ENCODE measurements at regions not wholly inside any gene's neighbourhood (a gene's known extent, or its start where the extent isn't known, plus 50 kb on each side); places are given as distances from the start of the nearest gene placed in this dataset.

DNA sequence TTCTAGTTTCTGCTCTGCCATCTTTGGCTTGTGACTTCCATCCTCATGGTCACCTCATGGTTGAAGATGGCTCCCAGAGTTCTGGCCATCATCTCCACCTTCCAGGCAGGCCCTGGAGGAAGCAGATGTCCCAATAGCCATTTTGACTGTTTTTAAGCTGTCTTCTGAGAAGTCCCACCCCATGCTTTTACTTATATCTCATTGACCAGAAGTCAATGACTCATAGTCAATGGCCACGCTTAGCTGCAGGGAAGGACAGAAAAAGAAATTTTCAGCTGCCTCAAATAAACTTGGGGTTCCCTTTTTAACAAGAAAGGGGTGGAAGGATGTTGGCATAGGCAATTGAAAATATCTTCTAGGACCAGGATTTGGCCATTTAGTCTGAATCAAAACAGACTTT, 168.1 kb downstream of the AACS start:
- Mint-ChIP-seq H3K4me1 (no peaks in the 10 kb centered on the region), H3K9me3 (no peaks in the 10 kb centered on the region), H3K27me3 (peaks cover 40% of the 10 kb centered on the region), H3K4me3 (no peak overlapping the region), H3K36me3 (ENCODE audit: insufficient read depth) (no peaks in the 10 kb centered on the region), H3K27ac (ENCODE audit: low read depth) (no peak overlapping the region)
- ATAC-seq (replicated peaks; ENCODE audit: extremely low read depth, poor library complexity, severe bottlenecking) (no peak), DNase-seq (ENCODE audit: low spot score in 2 of 2) (no peak)

DNA sequence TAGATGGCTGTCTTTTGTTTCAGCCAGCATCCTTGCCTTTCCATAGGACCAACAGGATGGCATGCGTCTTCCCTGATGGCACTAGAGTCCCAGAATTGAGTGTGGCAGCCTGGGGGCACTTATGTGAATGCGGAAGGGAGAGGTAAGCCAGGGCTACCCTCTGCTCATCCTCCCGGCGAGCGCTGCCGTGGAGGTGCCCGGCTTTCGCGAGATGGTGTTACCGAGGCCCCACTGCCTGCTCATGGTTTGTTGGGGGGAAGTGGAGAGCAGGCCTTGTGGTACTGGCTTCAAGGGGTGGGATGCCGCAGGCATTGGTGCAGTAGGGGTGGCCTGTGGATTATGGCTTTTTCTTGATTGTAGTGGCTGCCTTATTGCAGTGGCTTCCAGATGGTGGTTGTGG, 174.3 kb downstream of the AACS start:
- no peak for DNase-seq (ENCODE audit: low spot score in 2 of 2)
- Mint-ChIP-seq H3K27me3 (peaks cover 58% of the 10 kb centered on the region), H3K4me3 (no peak overlapping the region), H3K27ac (ENCODE audit: low read depth) (no peak overlapping the region), H3K36me3 (ENCODE audit: insufficient read depth) (no peaks in the 10 kb centered on the region), H3K4me1 (no peaks in the 10 kb centered on the region), H3K9me3 (no peaks in the 10 kb centered on the region)
- ATAC-seq (replicated peaks; ENCODE audit: extremely low read depth, poor library complexity, severe bottlenecking): no peak

DNA sequence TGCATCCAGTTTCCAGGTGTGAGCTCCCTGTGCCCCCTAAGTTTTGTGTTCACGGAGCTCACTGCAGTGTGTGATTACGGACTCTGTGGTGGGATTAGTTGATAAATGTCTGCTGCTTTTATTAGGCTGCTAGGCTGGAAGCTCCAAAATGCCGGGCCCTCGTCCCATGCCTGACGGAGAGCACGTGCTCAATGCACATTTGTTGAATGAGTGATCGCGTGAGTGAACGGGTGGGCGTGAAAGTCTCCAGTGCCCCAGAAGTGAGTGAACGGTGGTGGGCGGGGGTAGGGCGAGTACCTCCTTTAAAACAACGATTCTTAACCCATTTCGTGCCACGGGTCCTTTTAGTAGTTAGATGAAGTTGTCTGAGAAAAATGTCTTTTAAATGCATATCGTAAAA, 175.5 kb downstream of the AACS start:
- no peaks in the 10 kb centered on the region for H3K4me1 Mint-ChIP-seq
- no peaks in the 10 kb centered on the region for H3K36me3 Mint-ChIP-seq (ENCODE audit: insufficient read depth)
- no peak overlapping the region for H3K4me3 Mint-ChIP-seq
- no peak for ATAC-seq (replicated peaks; ENCODE audit: extremely low read depth, poor library complexity, severe bottlenecking)
- peaks cover 54% of the 10 kb centered on the region for H3K27me3 Mint-ChIP-seq
- no peaks in the 10 kb centered on the region for H3K9me3 Mint-ChIP-seq
- H3K27ac Mint-ChIP-seq (ENCODE audit: low read depth): no peak overlapping the region
- no peak for DNase-seq (ENCODE audit: low spot score in 2 of 2)

DNA sequence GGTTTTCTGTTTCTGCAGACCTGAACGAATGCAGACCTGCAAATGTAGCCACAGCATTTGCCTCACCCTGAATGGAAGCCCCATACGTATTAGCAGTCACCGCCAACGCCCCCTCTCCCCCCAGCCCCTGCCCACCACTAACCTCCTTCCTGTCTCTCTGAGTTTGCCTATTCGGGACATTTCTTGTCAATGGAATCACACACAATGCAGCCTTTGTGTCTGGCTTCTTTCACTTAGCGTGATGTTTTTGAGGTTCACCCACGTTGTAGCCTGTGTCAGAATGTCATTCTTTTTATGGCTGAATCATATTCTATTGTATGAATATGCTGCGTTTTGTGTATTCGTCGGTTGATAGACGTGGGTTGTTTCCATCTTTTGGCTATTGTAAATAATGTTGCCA, 178.6 kb downstream of the AACS start:
- no peak for DNase-seq (ENCODE audit: low spot score in 2 of 2)
- no peak for ATAC-seq (replicated peaks; ENCODE audit: extremely low read depth, poor library complexity, severe bottlenecking)
- Mint-ChIP-seq H3K4me1 (no peaks in the 10 kb centered on the region), H3K27ac (ENCODE audit: low read depth) (no peak overlapping the region), H3K27me3 (peaks cover 61% of the 10 kb centered on the region), H3K36me3 (ENCODE audit: insufficient read depth) (no peaks in the 10 kb centered on the region), H3K9me3 (no peaks in the 10 kb centered on the region), H3K4me3 (no peak overlapping the region)

DNA sequence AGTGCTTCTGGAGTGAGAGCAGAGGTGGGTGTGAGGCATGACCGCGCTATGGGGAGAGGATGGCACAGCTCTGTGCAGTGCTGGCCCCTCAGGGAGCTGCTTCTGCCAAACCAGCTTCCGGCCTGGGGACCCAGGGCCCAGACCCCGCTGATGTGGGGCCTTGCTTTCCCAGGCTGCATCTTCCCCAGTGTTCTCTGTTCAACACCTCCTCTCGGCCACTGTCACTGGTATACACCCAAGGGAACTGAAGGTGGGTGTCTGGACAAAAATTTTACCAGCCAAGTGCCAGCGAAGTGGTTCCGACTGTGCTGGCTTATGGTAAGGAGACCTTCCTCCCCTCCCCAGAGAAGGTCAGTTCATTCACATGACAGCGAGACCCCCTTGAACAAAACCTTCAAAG, 179.1 kb downstream of the AACS start:
- no peaks in the 10 kb centered on the region for H3K4me1 Mint-ChIP-seq
- H3K27me3 Mint-ChIP-seq: peaks cover 59% of the 10 kb centered on the region
- no peak overlapping the region for H3K27ac Mint-ChIP-seq (ENCODE audit: low read depth)
- no peaks in the 10 kb centered on the region for H3K36me3 Mint-ChIP-seq (ENCODE audit: insufficient read depth)
- no peak overlapping the region for H3K4me3 Mint-ChIP-seq
- no peak for DNase-seq (ENCODE audit: low spot score in 2 of 2)
- ATAC-seq (replicated peaks; ENCODE audit: extremely low read depth, poor library complexity, severe bottlenecking): no peak
- H3K9me3 Mint-ChIP-seq: no peaks in the 10 kb centered on the region

DNA sequence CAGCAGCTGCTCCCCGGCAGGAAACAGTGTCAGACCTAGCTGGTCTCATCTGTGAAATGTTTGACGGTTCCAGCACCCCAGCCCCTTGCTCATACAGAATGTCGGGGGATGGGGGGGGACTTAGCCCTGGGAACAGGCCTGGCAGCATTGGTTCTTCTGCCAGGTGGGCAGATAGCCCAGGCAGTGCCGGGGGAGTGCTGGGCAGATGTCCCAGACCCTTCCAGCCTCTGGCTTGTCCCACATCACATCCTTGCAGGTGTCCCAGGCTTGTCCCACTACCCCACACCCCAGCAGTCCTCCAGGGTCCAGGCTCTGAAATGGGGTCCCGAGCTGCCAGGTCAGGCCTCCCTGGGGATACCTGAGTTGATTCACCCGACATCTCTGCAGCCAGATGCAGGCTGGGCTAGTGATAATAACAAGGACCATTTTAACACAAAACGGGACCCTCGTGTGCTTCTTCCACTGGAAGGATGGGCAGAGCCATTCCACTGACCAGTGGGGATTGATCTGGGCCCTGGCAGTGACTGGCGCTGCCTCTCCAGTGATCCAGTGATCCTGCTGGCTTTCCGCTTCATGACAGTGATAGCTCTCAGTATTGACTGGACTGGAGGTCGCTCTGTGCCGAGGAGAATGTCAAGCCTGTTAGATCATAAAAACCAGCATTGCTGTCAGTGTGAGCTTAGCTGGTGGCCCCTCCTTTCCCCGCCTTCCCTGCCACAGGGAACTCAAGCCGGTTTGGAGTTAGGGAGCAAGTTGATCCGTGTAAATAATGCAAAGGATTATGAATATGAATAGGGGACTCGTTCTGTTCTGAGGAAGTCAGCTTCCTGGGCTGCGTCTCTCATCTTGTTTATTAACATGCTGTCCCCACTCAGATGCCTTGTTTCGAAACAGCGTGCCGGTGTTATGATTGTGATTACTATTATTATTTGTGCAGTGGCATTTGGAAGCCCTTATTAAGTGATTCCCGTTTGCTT, 180.6 kb downstream of the AACS start:
- H3K9me3 Mint-ChIP-seq: no peaks in the 10 kb centered on the region
- no peaks in the 10 kb centered on the region for H3K36me3 Mint-ChIP-seq (ENCODE audit: insufficient read depth)
- H3K27me3 Mint-ChIP-seq: peaks cover 49% of the 10 kb centered on the region
- no peak overlapping the region for H3K27ac Mint-ChIP-seq (ENCODE audit: low read depth)
- H3K4me1 Mint-ChIP-seq: no peaks in the 10 kb centered on the region
- DNase-seq (ENCODE audit: low spot score in 2 of 2) (no peak), ATAC-seq (replicated peaks; ENCODE audit: extremely low read depth, poor library complexity, severe bottlenecking) (no peak)
- H3K4me3 Mint-ChIP-seq: no peak overlapping the region

DNA sequence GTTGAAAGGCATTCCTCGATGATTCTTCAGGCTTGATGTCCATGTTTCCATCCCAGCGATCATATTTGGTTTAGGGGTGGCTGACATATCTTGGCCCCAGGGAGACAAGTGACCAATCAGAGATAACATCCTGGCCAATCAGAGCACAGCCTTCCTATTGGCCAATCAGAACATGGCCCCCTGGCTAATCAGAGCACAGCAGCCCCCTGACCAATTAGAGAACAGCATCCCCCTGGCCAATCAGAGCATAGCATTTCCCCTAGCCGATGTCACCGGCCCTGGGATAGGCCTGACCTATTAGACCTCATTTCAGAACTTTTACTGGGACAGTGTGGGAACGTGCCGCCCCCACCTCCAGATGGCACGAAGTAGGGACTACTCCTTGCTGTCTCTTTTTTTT, 182.2 kb downstream of the AACS start:
- H3K4me3 Mint-ChIP-seq: no peak overlapping the region
- peaks cover 38% of the 10 kb centered on the region for H3K27me3 Mint-ChIP-seq
- no peaks in the 10 kb centered on the region for H3K4me1 Mint-ChIP-seq

DNA sequence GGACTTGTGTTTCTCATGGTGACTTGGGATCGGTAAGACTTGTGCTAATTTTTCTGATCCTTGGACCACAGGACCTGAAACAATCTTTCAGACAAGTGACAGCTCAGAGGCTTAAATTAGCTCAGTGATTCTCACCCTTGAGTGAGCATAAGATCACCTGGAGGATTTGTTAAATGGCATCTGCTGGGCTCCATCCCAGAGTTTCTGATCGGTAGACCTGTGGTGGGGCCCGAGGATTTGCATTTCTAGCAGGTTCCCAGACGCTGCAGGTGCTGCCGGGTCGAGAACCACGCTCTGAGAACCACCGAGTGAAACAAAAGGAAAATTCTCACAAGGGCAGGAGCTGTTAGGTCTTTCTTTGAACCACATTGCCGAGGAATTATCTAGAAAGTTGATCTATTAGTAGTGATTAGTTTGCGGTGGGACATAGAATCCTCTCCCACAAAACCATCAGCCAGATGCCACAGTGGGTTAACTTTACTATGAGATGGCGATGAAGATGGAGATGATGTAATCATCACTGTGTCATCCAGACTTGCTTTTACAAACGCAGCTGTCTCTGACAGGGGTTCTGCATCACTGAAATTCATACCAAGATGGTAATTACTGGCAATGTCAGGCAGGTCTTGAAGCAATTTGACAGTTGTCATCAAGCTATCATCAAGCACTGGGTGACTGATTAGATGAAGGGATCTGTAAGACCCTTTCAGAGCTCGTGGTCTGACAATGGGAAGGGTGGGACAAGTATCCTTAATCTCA, 184.0 kb downstream of the AACS start:
- no peak for DNase-seq (ENCODE audit: low spot score in 2 of 2)
- Mint-ChIP-seq H3K4me1 (no peaks in the 10 kb centered on the region), H3K4me3 (no peak overlapping the region), H3K27me3 (peaks cover 39% of the 10 kb centered on the region), H3K9me3 (no peaks in the 10 kb centered on the region), H3K27ac (ENCODE audit: low read depth) (no peak overlapping the region), H3K36me3 (ENCODE audit: insufficient read depth) (no peaks in the 10 kb centered on the region)
- ATAC-seq (replicated peaks; ENCODE audit: extremely low read depth, poor library complexity, severe bottlenecking): no peak

More for the DNA sequence above, 182.2 kb downstream of the AACS start:
- ATAC-seq (replicated peaks; ENCODE audit: extremely low read depth, poor library complexity, severe bottlenecking) (no peak), DNase-seq (ENCODE audit: low spot score in 2 of 2) (no peak)
- Mint-ChIP-seq H3K9me3 (no peaks in the 10 kb centered on the region), H3K36me3 (ENCODE audit: insufficient read depth) (no peaks in the 10 kb centered on the region), H3K27ac (ENCODE audit: low read depth) (no peak overlapping the region)

DNA sequence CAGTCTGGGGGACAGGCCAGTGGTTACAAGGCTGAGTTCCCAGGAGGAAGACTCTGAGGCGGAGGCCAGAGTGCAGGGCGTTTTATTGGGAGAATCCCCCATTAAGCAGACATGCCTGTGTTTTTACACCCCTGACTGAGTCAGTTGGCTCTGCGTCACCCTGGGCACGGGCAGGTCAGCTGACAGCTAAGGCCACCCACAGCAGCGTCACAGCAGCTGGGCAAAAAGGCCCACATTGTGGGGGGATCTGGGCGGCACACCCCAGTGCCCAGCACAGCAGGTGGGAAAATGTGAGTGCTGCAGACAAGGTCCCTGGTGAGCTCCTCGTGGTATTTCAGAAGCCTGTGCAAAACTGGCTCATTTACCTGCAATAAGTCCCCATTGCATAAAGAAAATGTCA, 184.7 kb downstream of the AACS start:
- DNase-seq (ENCODE audit: low spot score in 2 of 2) (no peak), ATAC-seq (replicated peaks; ENCODE audit: extremely low read depth, poor library complexity, severe bottlenecking) (no peak)
- Mint-ChIP-seq H3K9me3 (no peaks in the 10 kb centered on the region), H3K4me1 (no peaks in the 10 kb centered on the region), H3K27ac (ENCODE audit: low read depth) (no peak overlapping the region), H3K36me3 (ENCODE audit: insufficient read depth) (no peaks in the 10 kb centered on the region), H3K27me3 (peaks cover 39% of the 10 kb centered on the region), H3K4me3 (no peak overlapping the region)

DNA sequence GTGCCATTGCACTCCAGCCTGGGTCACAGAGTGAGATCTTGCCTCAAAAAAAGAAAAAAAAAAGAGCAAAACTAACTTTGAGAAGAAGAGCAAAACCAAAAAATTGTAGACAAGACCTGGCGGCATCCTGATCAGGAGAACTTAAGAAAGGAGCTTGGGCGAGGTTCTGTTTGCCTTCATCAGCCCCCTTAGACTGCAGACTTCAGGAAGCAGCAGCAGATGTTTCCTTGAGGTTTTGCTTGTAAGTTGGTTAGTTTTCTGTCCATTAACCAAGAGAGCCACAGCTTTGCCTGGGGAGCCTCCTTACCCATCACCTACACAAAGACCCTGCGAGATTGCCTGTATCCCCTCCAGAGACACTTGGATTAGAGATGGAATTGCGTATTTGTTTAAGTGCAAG, 189.0 kb downstream of the AACS start:
- H3K9me3 Mint-ChIP-seq: no peaks in the 10 kb centered on the region
- no peaks in the 10 kb centered on the region for H3K4me1 Mint-ChIP-seq
- ATAC-seq (replicated peaks; ENCODE audit: extremely low read depth, poor library complexity, severe bottlenecking) (no peak), DNase-seq (ENCODE audit: low spot score in 2 of 2) (no peak)
- peaks cover 34% of the 10 kb centered on the region for H3K27me3 Mint-ChIP-seq
- H3K27ac Mint-ChIP-seq (ENCODE audit: low read depth): no peak overlapping the region
- H3K4me3 Mint-ChIP-seq: no peak overlapping the region
- H3K36me3 Mint-ChIP-seq (ENCODE audit: insufficient read depth): no peaks in the 10 kb centered on the region

DNA sequence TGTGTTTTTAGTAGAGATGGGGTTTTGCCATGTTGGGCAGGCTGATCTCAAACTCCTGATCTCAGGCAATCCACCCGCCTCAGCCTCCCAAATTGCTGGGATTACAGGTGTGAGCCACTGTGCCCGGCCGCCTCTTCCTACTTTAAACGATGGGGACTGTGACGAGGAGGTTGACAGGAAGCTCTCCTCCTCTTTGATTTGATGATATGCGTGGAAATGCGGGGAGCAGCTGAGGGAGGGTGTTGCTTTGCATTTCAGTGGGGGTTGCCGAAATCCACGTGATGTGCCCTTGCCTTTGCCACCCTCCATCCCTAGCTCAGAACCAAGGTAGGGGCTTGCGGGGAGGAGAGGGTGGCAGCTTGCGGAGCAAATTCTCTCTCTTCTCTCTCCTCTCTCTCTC, 189.6 kb downstream of the AACS start:
- H3K27ac Mint-ChIP-seq (ENCODE audit: low read depth): no peak overlapping the region
- peaks cover 34% of the 10 kb centered on the region for H3K27me3 Mint-ChIP-seq
- H3K36me3 Mint-ChIP-seq (ENCODE audit: insufficient read depth): no peaks in the 10 kb centered on the region
- DNase-seq (ENCODE audit: low spot score in 2 of 2): no peak
- H3K4me3 Mint-ChIP-seq: no peak overlapping the region
- ATAC-seq (replicated peaks; ENCODE audit: extremely low read depth, poor library complexity, severe bottlenecking): no peak
- H3K4me1 Mint-ChIP-seq: no peaks in the 10 kb centered on the region
- H3K9me3 Mint-ChIP-seq: no peaks in the 10 kb centered on the region

DNA sequence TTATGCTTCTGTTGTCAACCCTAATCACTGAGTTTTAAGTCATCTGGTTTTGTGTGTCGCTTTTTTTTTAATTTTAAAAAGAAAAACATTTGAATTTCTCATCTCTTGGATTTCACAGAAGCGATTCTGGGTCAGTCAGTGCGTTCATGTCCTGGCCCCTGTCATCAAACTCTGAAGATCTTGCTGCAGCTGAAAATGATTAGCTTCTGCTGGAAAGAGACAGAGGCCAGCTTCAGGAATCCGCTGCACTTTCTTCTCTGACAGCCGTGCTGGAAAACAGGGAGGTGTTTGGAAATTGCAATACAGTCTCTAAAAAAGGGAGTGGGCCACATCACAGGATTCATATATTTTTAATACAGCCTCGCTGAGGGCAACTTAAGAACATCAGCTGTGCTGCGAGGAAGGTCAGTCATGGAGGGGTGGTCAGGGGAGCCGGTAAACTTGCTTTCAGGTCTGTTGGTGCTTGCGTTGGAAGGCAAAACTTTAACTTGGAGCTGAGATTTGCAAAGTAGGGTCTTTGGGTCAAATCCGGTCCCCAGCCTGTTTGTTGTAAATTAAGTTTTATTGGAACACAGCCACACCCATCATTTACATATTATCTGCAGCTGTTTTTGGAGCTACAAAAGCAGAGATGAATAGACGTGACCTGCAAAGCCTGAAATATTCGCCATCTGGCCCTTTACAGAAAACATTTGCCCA, 190.8 kb downstream of the AACS start:
- H3K9me3 Mint-ChIP-seq: no peaks in the 10 kb centered on the region
- DNase-seq (ENCODE audit: low spot score in 2 of 2) (no peak), ATAC-seq (replicated peaks; ENCODE audit: extremely low read depth, poor library complexity, severe bottlenecking) (no peak)
- H3K4me1 Mint-ChIP-seq: no peaks in the 10 kb centered on the region
- H3K4me3 Mint-ChIP-seq: no peak overlapping the region
- no peaks in the 10 kb centered on the region for H3K36me3 Mint-ChIP-seq (ENCODE audit: insufficient read depth)
- no peak overlapping the region for H3K27ac Mint-ChIP-seq (ENCODE audit: low read depth)
- peaks cover 34% of the 10 kb centered on the region for H3K27me3 Mint-ChIP-seq
